ENCODE measurements at regions not wholly inside any gene's neighbourhood (a gene's known extent, or its start where the extent isn't known, plus 50 kb on each side); places are given as distances from the start of the nearest gene placed in this dataset.

- TF ChIP-seq CTCF (IDR thresholded peaks at IDR 0.05) (no peak), EZH2 (IDR thresholded peaks at IDR 0.05; ENCODE audit: borderline replicate concordance, insufficient read depth, low read depth, low read length, poor library complexity, severe bottlenecking) (no peak)
Observed at GRCh38 chr11:127412722-127413380, 412.3 kb upstream of the KIRREL3 start.

Measured in B cell (primary cell).